Stimulated activated CD4-positive, alpha-beta T cell treated with anti-CD3 and anti-CD28 coated beads, Interleukin-12 subunit alpha, Interleukin-12 subunit beta, amount 100 ng/mL, for 4 hours (primary cell): ENCODE measurements at regions not wholly inside any gene's neighbourhood (a gene's known extent, or its start where the extent isn't known, plus 50 kb on each side); places are given as distances from the start of the nearest gene placed in this dataset.
"Not testable (repeated sequence)": the region's sequence is repeated elsewhere in the genome, so short reads cannot be mapped to it uniquely, and the experiment has no call there.

Experiments used
- DNase-seq: peaks from one replicate; pipeline ENCODE4 v3.0.0-alpha.2; 2020

GRCh38 chr5:174453690-174454089 is 270.7 kb upstream of the MSX2 start:
- no peak for DNase-seq

- no peak for DNase-seq
Observed at GRCh38 chr5:174454464-174454863, 269.9 kb upstream of the MSX2 start.

- DNase-seq = no peak
Observed at GRCh38 chr5:174454890-174455289, 269.5 kb upstream of the MSX2 start.

GRCh38 chr5:174455301-174455700 is 269.1 kb upstream of the MSX2 start:
- DNase-seq = no peak

GRCh38 chr5:174457141-174457678 is 267.2 kb upstream of the MSX2 start:
- DNase-seq = no peak

- no peak for DNase-seq
Observed at GRCh38 chr5:174459071-174459702, 265.2 kb upstream of the MSX2 start.

- DNase-seq = no peak
Observed at GRCh38 chr5:174459832-174460448, 264.4 kb upstream of the MSX2 start.

GRCh38 chr5:174462129-174462528 is 262.3 kb upstream of the MSX2 start:
- DNase-seq = no peak

- no peak for DNase-seq
Observed at GRCh38 chr5:174464504-174465165, 259.7 kb upstream of the MSX2 start.

GRCh38 chr5:174471528-174471927 is 252.9 kb upstream of the MSX2 start:
- DNase-seq = not testable (repeated sequence)

GRCh38 chr5:174472956-174473355 is 251.4 kb upstream of the MSX2 start:
- no peak for DNase-seq

- not testable (repeated sequence) for DNase-seq
Observed at GRCh38 chr5:174476001-174476400, 248.4 kb upstream of the MSX2 start.

- DNase-seq = no peak
Observed at GRCh38 chr5:174479325-174479724, 245.1 kb upstream of the MSX2 start.

GRCh38 chr5:174481737-174482136 is 242.6 kb upstream of the MSX2 start:
- no peak for DNase-seq

- DNase-seq = no peak
Observed at GRCh38 chr5:174482607-174483024, 241.8 kb upstream of the MSX2 start.

- no peak for DNase-seq
Observed at GRCh38 chr5:174483411-174483810, 241.0 kb upstream of the MSX2 start.

GRCh38 chr5:174489215-174489614 is 235.2 kb upstream of the MSX2 start:
- DNase-seq = no peak

GRCh38 chr5:174489920-174490597 is 234.3 kb upstream of the MSX2 start:
- no peak for DNase-seq

- no peak for DNase-seq
Observed at GRCh38 chr5:174490728-174491127, 233.7 kb upstream of the MSX2 start.

- DNase-seq = no peak
Observed at GRCh38 chr5:174491265-174491664, 233.1 kb upstream of the MSX2 start.

- DNase-seq = no peak
Observed at GRCh38 chr5:174491761-174492350, 232.5 kb upstream of the MSX2 start.

- no peak for DNase-seq
Observed at GRCh38 chr5:174493530-174493929, 230.9 kb upstream of the MSX2 start.

- not testable (repeated sequence) for DNase-seq
Observed at GRCh38 chr5:174497939-174498338, 226.4 kb upstream of the MSX2 start.
